ENCODE measurements at regions not wholly inside any gene's neighbourhood (a gene's known extent, or its start where the extent isn't known, plus 50 kb on each side); places are given as distances from the start of the nearest gene placed in this dataset.
A peak's percentile ranks its signal among the peaks of the same experiment; 100 is the strongest.

DNA sequence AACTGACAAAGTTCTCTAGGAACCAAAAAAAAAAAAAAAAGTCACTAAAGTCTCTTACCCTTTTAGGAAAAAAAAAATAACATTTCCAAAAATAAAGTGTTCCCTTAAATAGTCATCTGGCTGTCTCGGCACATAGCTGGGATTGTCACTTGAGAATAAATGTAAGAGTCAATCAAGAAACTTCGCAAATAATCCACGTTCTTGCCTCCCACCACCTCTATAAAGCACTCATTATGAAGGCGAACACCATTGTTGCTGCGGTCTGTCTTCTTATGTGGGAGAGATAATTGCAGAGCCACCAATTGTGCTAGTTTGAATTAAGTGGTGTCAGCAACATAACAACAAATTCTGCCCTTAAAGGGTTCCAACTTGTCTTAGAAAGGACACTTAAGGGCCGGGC is 163.7 kb downstream of the FBXO15 start:
- TF ChIP-seq, protein P1, sequence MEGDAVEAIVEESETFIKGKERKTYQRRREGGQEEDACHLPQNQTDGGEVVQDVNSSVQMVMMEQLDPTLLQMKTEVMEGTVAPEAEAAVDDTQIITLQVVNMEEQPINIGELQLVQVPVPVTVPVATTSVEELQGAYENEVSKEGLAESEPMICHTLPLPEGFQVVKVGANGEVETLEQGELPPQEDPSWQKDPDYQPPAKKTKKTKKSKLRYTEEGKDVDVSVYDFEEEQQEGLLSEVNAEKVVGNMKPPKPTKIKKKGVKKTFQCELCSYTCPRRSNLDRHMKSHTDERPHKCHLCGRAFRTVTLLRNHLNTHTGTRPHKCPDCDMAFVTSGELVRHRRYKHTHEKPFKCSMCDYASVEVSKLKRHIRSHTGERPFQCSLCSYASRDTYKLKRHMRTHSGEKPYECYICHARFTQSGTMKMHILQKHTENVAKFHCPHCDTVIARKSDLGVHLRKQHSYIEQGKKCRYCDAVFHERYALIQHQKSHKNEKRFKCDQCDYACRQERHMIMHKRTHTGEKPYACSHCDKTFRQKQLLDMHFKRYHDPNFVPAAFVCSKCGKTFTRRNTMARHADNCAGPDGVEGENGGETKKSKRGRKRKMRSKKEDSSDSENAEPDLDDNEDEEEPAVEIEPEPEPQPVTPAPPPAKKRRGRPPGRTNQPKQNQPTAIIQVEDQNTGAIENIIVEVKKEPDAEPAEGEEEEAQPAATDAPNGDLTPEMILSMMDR (IDR thresholded peaks at IDR 0.05; ENCODE audit: low read depth, low read length): no peak
- no peak for DNase-seq (ENCODE audit: extremely low read depth, low read depth)

DNA sequence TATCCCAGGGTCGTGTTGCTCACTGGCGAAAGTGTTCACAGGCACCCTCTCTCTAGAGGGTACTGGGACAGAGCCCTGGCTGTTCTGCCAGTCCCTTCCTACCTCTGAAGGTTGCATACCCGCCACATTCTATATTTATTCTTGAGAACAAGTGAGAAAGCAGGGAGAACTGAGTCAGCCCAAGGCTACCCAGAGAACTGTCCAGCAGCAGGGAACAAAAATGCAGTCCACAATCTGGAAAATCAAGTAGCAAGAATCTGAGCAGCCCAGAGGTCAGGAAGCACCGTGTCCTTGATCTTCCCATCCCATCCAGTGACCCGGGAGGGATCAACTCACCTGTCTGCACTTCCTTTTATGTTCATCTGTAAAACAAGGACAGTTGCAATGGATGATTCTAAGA is 164.1 kb downstream of the FBXO15 start:
- TF ChIP-seq, protein P1 (IDR thresholded peaks at IDR 0.05; ENCODE audit: low read depth, low read length): no peak
- DNase-seq (ENCODE audit: extremely low read depth, low read depth): no peak

DNA sequence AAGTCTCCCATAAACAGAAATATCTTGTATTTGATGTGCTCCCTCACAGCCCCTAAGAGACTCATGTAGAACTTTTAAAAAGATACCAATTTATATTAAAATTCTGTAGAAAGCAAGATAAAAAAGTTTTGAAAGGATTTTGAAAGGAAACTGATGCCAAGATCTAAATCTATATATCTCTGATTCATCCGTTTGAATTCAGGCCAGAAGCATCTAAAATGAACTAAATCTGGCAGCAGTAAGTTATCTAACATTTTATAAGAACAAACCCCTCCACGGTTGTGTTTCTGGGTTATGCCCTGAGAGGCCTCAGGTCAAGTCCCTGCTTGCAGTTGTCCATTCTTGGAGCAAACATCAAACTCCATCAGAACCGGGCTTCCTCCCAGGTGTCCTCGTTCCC is 165.8 kb downstream of the FBXO15 start:
- TF ChIP-seq, protein P1 (IDR thresholded peaks at IDR 0.05; ENCODE audit: low read depth, low read length): no peak
- no peak for DNase-seq (ENCODE audit: extremely low read depth, low read depth)

DNA sequence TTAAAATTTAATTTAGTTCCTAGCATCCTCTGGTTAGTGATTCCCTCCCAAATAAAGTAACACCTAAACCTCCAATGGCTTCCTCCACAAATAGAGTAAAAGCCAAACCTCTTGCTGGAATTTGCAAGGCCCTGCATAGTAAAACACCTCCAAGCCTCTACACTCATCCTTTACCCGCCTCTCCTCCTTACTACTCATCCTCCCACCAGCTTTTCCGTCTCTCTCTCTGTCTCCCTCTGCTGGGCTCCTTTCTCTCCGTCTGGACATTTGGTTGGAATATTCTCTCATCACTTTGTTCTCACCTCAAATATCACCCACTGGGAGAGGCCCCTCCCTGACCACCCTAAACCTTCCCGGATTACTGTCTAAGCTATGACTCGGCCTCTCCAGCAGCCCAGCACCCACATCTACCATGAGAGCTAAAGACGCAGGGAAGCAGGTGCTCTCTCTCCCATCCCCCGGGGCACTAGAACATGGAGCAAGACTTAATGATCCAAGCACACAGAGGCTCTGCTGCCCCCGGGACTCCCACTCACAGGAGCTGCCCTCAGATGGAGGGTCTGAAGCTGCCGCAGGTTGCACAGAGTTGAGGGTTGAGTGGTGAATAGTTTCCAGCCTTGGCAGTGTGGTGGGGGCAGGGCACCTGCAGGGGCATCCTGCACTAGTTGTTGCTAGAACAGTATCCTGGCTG is 167.2 kb downstream of the FBXO15 start:
- DNase-seq (ENCODE audit: extremely low read depth, low read depth): no peak
- TF ChIP-seq, protein P1 (IDR thresholded peaks at IDR 0.05; ENCODE audit: low read depth, low read length): peak; percentile 38

DNA sequence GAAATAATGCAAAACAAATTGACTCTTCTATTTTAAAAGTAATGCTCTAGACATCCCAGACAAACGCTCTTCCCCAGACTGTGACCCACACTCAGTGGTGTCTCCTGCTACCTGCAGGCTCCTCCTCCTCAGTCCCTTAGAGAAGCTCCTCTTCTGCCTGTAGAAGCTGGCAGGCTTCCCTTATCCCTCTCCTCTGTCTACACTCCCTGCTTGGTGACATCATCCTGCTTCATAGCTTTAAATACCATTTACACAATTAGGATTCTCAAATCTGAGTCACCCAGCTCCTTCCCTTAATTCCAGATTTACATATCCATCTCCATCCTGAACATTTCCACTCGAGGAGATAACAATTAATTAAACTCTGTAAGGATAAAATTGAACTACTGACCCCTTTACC is 167.9 kb downstream of the FBXO15 start:
- peak; percentile 16 for DNase-seq (ENCODE audit: extremely low read depth, low read depth)
- TF ChIP-seq, protein P1 (IDR thresholded peaks at IDR 0.05; ENCODE audit: low read depth, low read length): no peak

DNA sequence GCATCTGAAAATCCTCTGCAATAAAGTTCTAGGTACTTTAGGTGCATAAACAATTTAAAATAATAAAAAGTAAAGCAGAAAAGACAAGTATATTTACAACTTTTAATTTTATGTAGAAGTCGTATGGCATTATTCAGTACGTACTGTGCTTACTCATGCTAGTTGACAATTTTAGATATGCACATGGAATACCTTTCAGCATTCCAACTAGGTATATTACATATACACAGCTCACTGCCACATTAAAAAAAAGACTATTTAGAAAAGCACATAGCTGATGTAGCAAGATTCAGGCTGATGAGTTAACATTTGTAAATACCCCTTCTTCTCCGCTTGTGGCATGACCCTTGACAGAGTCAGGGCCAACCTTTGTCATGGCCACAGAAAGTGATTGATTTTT is 171.2 kb downstream of the FBXO15 start:
- DNase-seq (ENCODE audit: extremely low read depth, low read depth): no peak

DNA sequence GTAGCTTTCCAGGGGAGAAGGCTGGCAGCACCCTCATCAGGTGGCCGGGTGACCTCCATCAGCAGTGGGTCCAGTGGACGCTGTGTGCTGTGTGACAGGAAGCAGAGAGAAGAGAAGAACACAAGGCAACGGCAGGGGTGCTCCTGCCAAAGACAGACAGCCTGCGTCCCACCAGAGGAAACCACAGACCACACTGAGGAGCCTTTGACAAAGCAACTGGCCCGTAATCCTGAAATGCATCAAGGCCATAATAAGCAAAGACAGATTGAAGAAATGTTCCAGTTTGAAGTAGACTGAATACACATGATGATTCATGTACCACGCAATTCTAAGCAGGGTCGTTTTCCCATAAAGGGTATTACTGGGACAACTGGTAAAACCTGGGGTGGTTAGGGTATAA is 172.4 kb downstream of the FBXO15 start:
- DNase-seq (ENCODE audit: extremely low read depth, low read depth): no peak
- TF ChIP-seq, protein P1 (IDR thresholded peaks at IDR 0.05; ENCODE audit: low read depth, low read length): no peak

More for the DNA sequence above, 171.2 kb downstream of the FBXO15 start:
- TF ChIP-seq, protein P1 (IDR thresholded peaks at IDR 0.05; ENCODE audit: low read depth, low read length): no peak
